Glutamatergic neuron (in vitro differentiated cells): ENCODE measurements at regions not wholly inside any gene's neighbourhood (a gene's known extent, or its start where the extent isn't known, plus 50 kb on each side); places are given as distances from the start of the nearest gene placed in this dataset.
A peak's percentile ranks its signal among the peaks of the same experiment; 100 is the strongest.

Experiments used
- DNase-seq: peaks from one replicate; pipeline ENCODE4 v3.0.0; 2022
- H3K27ac Mint-ChIP-seq: one replicate; pipeline ENCODE4 v1.8.0; 2020; ENCODE audit warnings: mild to moderate bottlenecking, mixed read lengths, inconsistent platforms; ENCODE audit not compliant: unreplicated experiment
- H3K27me3 Mint-ChIP-seq: one replicate; pipeline ENCODE4 v1.8.0; 2020; ENCODE audit warnings: mild to moderate bottlenecking, moderate library complexity, mixed read lengths, inconsistent platforms; ENCODE audit not compliant: unreplicated experiment
- H3K36me3 Mint-ChIP-seq: one replicate; pipeline ENCODE4 v1.8.0; 2020; ENCODE audit warnings: mild to moderate bottlenecking, mixed read lengths, inconsistent platforms; ENCODE audit not compliant: unreplicated experiment
- H3K4me1 Mint-ChIP-seq: one replicate; pipeline ENCODE4 v1.8.0; 2020; ENCODE audit warnings: mild to moderate bottlenecking, low read depth, mixed read lengths, inconsistent platforms; ENCODE audit not compliant: unreplicated experiment
- H3K4me3 Mint-ChIP-seq: one replicate; pipeline ENCODE4 v1.8.0; 2020; ENCODE audit warnings: mild to moderate bottlenecking, mixed read lengths, inconsistent platforms; ENCODE audit not compliant: unreplicated experiment
- H3K9me3 Mint-ChIP-seq: one replicate; pipeline ENCODE4 v1.8.0; 2020; ENCODE audit warnings: mild to moderate bottlenecking, moderate library complexity, mixed read lengths, inconsistent platforms; ENCODE audit not compliant: unreplicated experiment
- TF ChIP-seq, protein P1 (sequence below): fragments of 200-600 bp; sonication (generic); IDR thresholded peaks from one replicate; pipeline ENCODE4 v1.5.0; 2021; ENCODE audit not compliant: partially characterized antibody, unreplicated experiment

GRCh38 chr3:46082849-46083248 lies 55.6 kb upstream of the XCR1 start:
- H3K27ac Mint-ChIP-seq: no peak overlapping the region

GRCh38 chr3:46082021-46082420 lies 54.7 kb upstream of the XCR1 start:
- Mint-ChIP-seq H3K27me3 (no peaks in the 10 kb centered on the region), H3K4me3 (no peak overlapping the region), H3K27ac (no peak overlapping the region), H3K9me3 (no peaks in the 10 kb centered on the region), H3K36me3 (no peaks in the 10 kb centered on the region), H3K4me1 (no peaks in the 10 kb centered on the region)
- TF ChIP-seq, protein P1, sequence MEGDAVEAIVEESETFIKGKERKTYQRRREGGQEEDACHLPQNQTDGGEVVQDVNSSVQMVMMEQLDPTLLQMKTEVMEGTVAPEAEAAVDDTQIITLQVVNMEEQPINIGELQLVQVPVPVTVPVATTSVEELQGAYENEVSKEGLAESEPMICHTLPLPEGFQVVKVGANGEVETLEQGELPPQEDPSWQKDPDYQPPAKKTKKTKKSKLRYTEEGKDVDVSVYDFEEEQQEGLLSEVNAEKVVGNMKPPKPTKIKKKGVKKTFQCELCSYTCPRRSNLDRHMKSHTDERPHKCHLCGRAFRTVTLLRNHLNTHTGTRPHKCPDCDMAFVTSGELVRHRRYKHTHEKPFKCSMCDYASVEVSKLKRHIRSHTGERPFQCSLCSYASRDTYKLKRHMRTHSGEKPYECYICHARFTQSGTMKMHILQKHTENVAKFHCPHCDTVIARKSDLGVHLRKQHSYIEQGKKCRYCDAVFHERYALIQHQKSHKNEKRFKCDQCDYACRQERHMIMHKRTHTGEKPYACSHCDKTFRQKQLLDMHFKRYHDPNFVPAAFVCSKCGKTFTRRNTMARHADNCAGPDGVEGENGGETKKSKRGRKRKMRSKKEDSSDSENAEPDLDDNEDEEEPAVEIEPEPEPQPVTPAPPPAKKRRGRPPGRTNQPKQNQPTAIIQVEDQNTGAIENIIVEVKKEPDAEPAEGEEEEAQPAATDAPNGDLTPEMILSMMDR: no peak
- DNase-seq: no peak

More at GRCh38 chr3:46082849-46083248, 55.6 kb upstream of the XCR1 start:
- TF ChIP-seq, protein P1: no peak
- Mint-ChIP-seq H3K27me3 (no peaks in the 10 kb centered on the region), H3K4me3 (no peak overlapping the region), H3K36me3 (no peaks in the 10 kb centered on the region), H3K9me3 (no peaks in the 10 kb centered on the region), H3K4me1 (no peaks in the 10 kb centered on the region)
- DNase-seq: no peak

DNA sequence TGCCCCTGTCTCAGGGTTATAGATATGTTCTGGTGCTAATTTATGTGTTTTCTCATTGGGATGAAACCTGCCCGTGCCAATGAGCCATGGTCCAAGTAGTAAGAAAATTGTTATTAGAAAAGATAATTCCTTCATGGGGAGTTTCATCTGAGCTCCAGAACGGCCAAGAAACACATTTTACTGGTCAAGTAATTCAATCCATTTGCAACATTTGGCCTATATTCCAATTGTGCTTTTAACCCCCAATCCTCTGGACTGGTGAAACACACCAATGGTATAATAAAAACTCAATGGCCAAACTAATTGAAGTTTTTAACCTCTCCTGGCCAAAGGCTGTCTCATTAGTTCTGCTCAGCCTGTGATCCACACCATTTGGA lies 53.7 kb upstream of the XCR1 start:
- Mint-ChIP-seq H3K36me3 (no peaks in the 10 kb centered on the region), H3K9me3 (no peaks in the 10 kb centered on the region), H3K4me1 (no peaks in the 10 kb centered on the region), H3K27me3 (no peaks in the 10 kb centered on the region), H3K4me3 (no peak overlapping the region), H3K27ac (no peak overlapping the region)
- TF ChIP-seq, protein P1: no peak
- no peak for DNase-seq

DNA sequence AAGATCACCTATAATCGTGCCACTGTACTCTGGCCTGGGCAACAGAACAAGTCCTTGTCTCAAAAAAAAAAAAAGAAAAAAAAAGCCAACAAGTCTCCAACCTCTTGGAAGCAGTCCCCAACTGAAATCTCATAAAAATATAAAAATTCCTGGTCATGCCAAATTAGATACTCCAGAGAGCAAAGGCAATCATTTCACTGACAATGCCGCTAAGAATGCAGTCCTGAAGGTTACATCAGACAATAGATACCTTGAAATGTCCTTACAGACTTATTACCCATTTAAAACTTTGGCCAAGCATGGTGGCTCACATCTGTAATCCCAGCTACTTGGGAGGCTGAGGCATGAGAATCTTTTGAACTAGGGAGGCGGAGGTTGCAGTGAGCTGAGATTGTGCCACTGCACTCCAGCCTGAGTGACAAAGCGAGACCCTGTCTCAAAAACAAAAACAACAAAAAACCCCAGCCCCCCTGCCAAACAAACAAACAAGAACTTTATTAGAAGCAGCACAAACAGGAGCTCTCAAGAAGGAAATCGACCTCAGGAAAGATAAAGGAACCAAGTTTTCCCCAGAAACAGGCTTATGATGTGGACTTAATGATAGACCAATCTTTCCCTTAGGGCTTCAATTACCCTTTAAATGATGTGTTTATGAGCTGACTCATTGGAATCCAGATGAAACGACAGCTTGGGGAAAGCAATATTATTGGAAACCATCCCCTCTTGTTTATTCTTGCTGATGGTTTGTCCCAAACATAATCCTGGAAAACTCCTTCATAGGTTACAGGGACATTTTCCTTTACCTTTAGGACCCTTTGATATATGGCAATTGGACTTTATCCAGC lies 53.1 kb upstream of the XCR1 start:
- H3K4me1 Mint-ChIP-seq: no peaks in the 10 kb centered on the region
- no peak for DNase-seq
- H3K36me3 Mint-ChIP-seq: no peaks in the 10 kb centered on the region
- H3K4me3 Mint-ChIP-seq: no peak overlapping the region
- H3K27ac Mint-ChIP-seq: no peak overlapping the region
- no peaks in the 10 kb centered on the region for H3K27me3 Mint-ChIP-seq
- no peaks in the 10 kb centered on the region for H3K9me3 Mint-ChIP-seq
- TF ChIP-seq, protein P1: no peak

GRCh38 chr3:46078712-46079400 lies 51.6 kb upstream of the XCR1 start:
- no peak overlapping the region for H3K27ac Mint-ChIP-seq
- TF ChIP-seq, protein P1: peak; percentile 89
- no peaks in the 10 kb centered on the region for H3K27me3 Mint-ChIP-seq
- H3K4me3 Mint-ChIP-seq: no peak overlapping the region
- no peaks in the 10 kb centered on the region for H3K4me1 Mint-ChIP-seq
- H3K9me3 Mint-ChIP-seq: no peaks in the 10 kb centered on the region
- peak; percentile 87 for DNase-seq
- no peaks in the 10 kb centered on the region for H3K36me3 Mint-ChIP-seq
